WTC11 (cell line): ENCODE measurements at regions not wholly inside any gene's neighbourhood (a gene's known extent, or its start where the extent isn't known, plus 50 kb on each side); places are given as distances from the start of the nearest gene placed in this dataset.

Source experiments
- ATAC-seq: fragments of 200-7000 bp; cut with Tn5 transposase; 2 replicates; pipeline ENCODE4 v1.10.0; 2021; ENCODE audit warnings: mild to moderate bottlenecking, moderate library complexity
- CTCF ChIA-PET: fragments of 300-600 bp; sonication (Branson Sonifier 250); formaldehyde crosslinking; loops from one replicate; lab custom pipeline; 2021; ENCODE audit warnings: antibody characterized with exemption; lab: Charles Lee
- POLR2A ChIA-PET: fragments of 350-600 bp; sonication (Branson Sonifier 250); formaldehyde crosslinking; loops from one replicate; lab custom pipeline; 2021; ENCODE audit warnings: antibody characterized with exemption; lab: Charles Lee
- DNase-seq: peaks from one replicate; pipeline ENCODE4 v3.0.0; 2021; ENCODE audit warnings: low spot score
- H3K27ac Mint-ChIP-seq: 2 replicates; pipeline ENCODE4 v1.8.0; 2021; ENCODE audit warnings: mixed read lengths
- H3K27me3 Mint-ChIP-seq: 2 replicates; pipeline ENCODE4 v1.8.0; 2021; ENCODE audit warnings: low read depth, mild to moderate bottlenecking, moderate library complexity, mixed read lengths
- H3K36me3 Mint-ChIP-seq: 2 replicates; pipeline ENCODE4 v1.8.0; 2021; ENCODE audit warnings: mixed read lengths
- H3K4me1 Mint-ChIP-seq: 2 replicates; pipeline ENCODE4 v1.8.0; 2022; ENCODE audit warnings: mixed read lengths
- H3K4me3 Mint-ChIP-seq: 2 replicates; pipeline ENCODE4 v1.8.0; 2021; ENCODE audit warnings: mild to moderate bottlenecking, moderate library complexity, mixed read lengths
- H3K9me3 Mint-ChIP-seq: 2 replicates; pipeline ENCODE4 v1.8.0; 2021; ENCODE audit warnings: mixed read lengths
- ATF1 ChIP-seq: sonication (generic); formaldehyde crosslinking; IDR thresholded peaks from 2 replicates; pipeline ENCODE4 v1.8.1; 2023; ENCODE audit warnings: mild to moderate bottlenecking, moderate library complexity, missing genetic modification reagents
- CREB1 ChIP-seq: sonication (generic); formaldehyde crosslinking; IDR thresholded peaks from 2 replicates; pipeline ENCODE4 v1.8.0; 2023; ENCODE audit warnings: mild to moderate bottlenecking, missing genetic modification reagents
- ELF4 ChIP-seq: sonication (generic); formaldehyde crosslinking; IDR thresholded peaks from 2 replicates; pipeline ENCODE4 v1.8.1; 2022; ENCODE audit warnings: low read depth, mild to moderate bottlenecking, moderate library complexity, missing genetic modification reagents
- ESRRA ChIP-seq: sonication (generic); formaldehyde crosslinking; IDR thresholded peaks from 2 replicates; pipeline ENCODE4 v1.8.1; 2022; ENCODE audit warnings: mild to moderate bottlenecking, missing genetic modification reagents, borderline replicate concordance
- FOXK1 ChIP-seq: sonication (generic); formaldehyde crosslinking; IDR thresholded peaks from 2 replicates; pipeline ENCODE4 v1.8.0; 2022; ENCODE audit warnings: mild to moderate bottlenecking, moderate library complexity, missing genetic modification reagents
- GRHL2 ChIP-seq: fragments of 250-450 bp; sonication (Bioruptor Pico); IDR thresholded peaks from 2 replicates; pipeline ENCODE4 v1.8.0; 2022; ENCODE audit warnings: mild to moderate bottlenecking, moderate library complexity; ENCODE audit not compliant: insufficient replicate concordance, severe bottlenecking
- MYBL2 ChIP-seq: sonication (generic); formaldehyde crosslinking; IDR thresholded peaks from 2 replicates; pipeline ENCODE4 v1.8.1; 2023; ENCODE audit warnings: mild to moderate bottlenecking, moderate library complexity, missing genetic modification reagents
- NFE2L1 ChIP-seq: sonication (generic); formaldehyde crosslinking; IDR thresholded peaks from 2 replicates; pipeline ENCODE4 v1.8.1; 2023; ENCODE audit warnings: missing genetic modification reagents
- NFYB ChIP-seq: sonication (generic); formaldehyde crosslinking; conservative IDR thresholded peaks from 2 replicates; pipeline ENCODE4 v1.8.0; 2022; ENCODE audit warnings: low read depth, missing genetic modification reagents
- NR2C2 ChIP-seq: sonication (generic); formaldehyde crosslinking; IDR thresholded peaks from 2 replicates; pipeline ENCODE4 v1.8.0; 2022; ENCODE audit warnings: mild to moderate bottlenecking, missing genetic modification reagents
- OVOL2 ChIP-seq: fragments of 250-450 bp; sonication (Bioruptor Pico); IDR thresholded peaks from 2 replicates; pipeline ENCODE4 v1.9.0; 2021; ENCODE audit warnings: mild to moderate bottlenecking, borderline replicate concordance
- PRRX2 ChIP-seq: fragments of 250-450 bp; sonication (Bioruptor Pico); IDR thresholded peaks from 2 replicates; pipeline ENCODE4 v1.8.0; 2021; ENCODE audit warnings: mild to moderate bottlenecking
- RORB ChIP-seq: fragments of 250-450 bp; sonication (Bioruptor Pico); IDR thresholded peaks from 2 replicates; pipeline ENCODE4 v1.9.0; 2021; ENCODE audit warnings: mild to moderate bottlenecking
- SP1 ChIP-seq: sonication (generic); formaldehyde crosslinking; conservative IDR thresholded peaks from 2 replicates; pipeline ENCODE4 v1.8.1; 2022; ENCODE audit warnings: missing genetic modification reagents
- TF ChIP-seq, protein P1 (sequence below): sonication (generic); formaldehyde crosslinking; IDR thresholded peaks from 2 replicates; pipeline ENCODE4 v1.8.1; 2023; ENCODE audit warnings: mild to moderate bottlenecking, missing genetic modification reagents
- TF ChIP-seq, protein P2 (sequence below): fragments of 250-450 bp; sonication (Bioruptor Pico); IDR thresholded peaks from 2 replicates; pipeline ENCODE4 v1.9.0; 2021; ENCODE audit warnings: mild to moderate bottlenecking
- TF ChIP-seq, protein P3 (sequence below): sonication (generic); formaldehyde crosslinking; IDR thresholded peaks from 2 replicates; pipeline ENCODE4 v1.8.1; 2022; ENCODE audit warnings: mild to moderate bottlenecking, moderate library complexity, missing genetic modification reagents
- TF ChIP-seq, protein P4 (sequence below): sonication (generic); formaldehyde crosslinking; IDR thresholded peaks from 2 replicates; pipeline ENCODE4 v1.8.1; 2023; ENCODE audit warnings: mild to moderate bottlenecking, missing genetic modification reagents
- TF ChIP-seq, protein P5 (sequence below): sonication (generic); formaldehyde crosslinking; IDR thresholded peaks from 2 replicates; pipeline ENCODE4 v1.8.0; 2023; ENCODE audit warnings: missing genetic modification reagents, mild to moderate bottlenecking, borderline replicate concordance

DNA sequence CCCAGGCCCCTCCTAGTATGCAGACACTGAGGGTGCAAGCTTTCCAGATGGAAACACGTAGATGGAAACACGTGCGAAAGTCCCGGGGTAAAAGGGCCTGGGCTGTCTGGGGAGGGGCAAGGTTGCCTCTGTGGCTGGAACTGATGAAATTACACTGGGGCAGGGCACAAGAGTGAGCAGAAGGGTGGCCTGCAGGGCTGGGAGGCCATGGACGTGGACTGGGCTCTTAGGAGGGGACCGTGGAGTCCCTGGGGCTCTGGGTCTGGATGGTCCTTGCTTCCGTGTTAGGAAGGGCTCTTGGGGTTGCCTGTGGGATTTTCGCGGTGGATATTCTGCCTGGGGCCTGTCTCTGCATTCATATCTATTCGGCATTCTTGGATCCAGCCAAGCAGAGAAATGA lies 63.3 kb downstream of the IRX1 start:
- ATAC-seq (no peak), DNase-seq (no peak)
- H3K36me3 Mint-ChIP-seq = no peaks in the 10 kb centered on the region
- ChIA-PET CTCF (no interaction called here), POLR2A (no interaction called here)
- TF ChIP-seq CREB1 = no peak
- TF ChIP-seq MYBL2 (CRISPR knock-in tag) = no peak
- no peak for TF ChIP-seq ELF4 (CRISPR knock-in tag)
- TF ChIP-seq NFYB (CRISPR knock-in tag) = no peak
- TF ChIP-seq FOXK1 (CRISPR knock-in tag) = no peak
- no peaks in the 10 kb centered on the region for H3K4me1 Mint-ChIP-seq
- no peaks in the 10 kb centered on the region for H3K27me3 Mint-ChIP-seq
- no peak overlapping the region for H3K4me3 Mint-ChIP-seq
- no peak overlapping the region for H3K27ac Mint-ChIP-seq
- peaks cover 3% of the 10 kb centered on the region for H3K9me3 Mint-ChIP-seq

DNA sequence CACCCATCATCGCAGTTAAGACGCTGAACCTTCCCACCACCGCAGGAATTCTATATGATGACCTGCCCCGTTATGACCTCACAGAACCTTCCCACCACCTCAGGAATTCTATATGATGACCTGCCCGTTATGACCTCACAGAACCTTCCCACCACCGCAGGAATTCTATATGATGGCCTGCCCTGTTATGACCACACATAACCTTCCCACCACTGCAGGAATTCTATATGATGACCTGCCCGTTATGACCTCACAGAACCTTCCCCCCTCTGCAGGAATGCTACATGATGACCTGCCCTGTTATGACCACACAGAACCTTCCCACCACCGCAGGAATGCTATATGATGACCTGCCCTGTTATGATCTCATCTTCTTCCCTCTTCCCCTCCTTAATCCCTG lies 64.3 kb downstream of the IRX1 start:
- Mint-ChIP-seq H3K27me3 (no peaks in the 10 kb centered on the region), H3K4me1 (no peaks in the 10 kb centered on the region), H3K36me3 (no peaks in the 10 kb centered on the region), H3K9me3 (peaks cover 11% of the 10 kb centered on the region), H3K27ac (no peak overlapping the region), H3K4me3 (no peak overlapping the region)
- ATAC-seq = no peak
- POLR2A ChIA-PET = no interaction called here
- CTCF ChIA-PET = no interaction called here
- no peak for DNase-seq
- TF ChIP-seq OVOL2 (CRISPR knock-in tag) = no peak
- TF ChIP-seq, protein P1, sequence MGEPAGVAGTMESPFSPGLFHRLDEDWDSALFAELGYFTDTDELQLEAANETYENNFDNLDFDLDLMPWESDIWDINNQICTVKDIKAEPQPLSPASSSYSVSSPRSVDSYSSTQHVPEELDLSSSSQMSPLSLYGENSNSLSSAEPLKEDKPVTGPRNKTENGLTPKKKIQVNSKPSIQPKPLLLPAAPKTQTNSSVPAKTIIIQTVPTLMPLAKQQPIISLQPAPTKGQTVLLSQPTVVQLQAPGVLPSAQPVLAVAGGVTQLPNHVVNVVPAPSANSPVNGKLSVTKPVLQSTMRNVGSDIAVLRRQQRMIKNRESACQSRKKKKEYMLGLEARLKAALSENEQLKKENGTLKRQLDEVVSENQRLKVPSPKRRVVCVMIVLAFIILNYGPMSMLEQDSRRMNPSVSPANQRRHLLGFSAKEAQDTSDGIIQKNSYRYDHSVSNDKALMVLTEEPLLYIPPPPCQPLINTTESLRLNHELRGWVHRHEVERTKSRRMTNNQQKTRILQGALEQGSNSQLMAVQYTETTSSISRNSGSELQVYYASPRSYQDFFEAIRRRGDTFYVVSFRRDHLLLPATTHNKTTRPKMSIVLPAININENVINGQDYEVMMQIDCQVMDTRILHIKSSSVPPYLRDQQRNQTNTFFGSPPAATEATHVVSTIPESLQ (CRISPR knock-in tag) = no peak
- no peak for TF ChIP-seq ELF4 (CRISPR knock-in tag)
- TF ChIP-seq, protein P2, sequence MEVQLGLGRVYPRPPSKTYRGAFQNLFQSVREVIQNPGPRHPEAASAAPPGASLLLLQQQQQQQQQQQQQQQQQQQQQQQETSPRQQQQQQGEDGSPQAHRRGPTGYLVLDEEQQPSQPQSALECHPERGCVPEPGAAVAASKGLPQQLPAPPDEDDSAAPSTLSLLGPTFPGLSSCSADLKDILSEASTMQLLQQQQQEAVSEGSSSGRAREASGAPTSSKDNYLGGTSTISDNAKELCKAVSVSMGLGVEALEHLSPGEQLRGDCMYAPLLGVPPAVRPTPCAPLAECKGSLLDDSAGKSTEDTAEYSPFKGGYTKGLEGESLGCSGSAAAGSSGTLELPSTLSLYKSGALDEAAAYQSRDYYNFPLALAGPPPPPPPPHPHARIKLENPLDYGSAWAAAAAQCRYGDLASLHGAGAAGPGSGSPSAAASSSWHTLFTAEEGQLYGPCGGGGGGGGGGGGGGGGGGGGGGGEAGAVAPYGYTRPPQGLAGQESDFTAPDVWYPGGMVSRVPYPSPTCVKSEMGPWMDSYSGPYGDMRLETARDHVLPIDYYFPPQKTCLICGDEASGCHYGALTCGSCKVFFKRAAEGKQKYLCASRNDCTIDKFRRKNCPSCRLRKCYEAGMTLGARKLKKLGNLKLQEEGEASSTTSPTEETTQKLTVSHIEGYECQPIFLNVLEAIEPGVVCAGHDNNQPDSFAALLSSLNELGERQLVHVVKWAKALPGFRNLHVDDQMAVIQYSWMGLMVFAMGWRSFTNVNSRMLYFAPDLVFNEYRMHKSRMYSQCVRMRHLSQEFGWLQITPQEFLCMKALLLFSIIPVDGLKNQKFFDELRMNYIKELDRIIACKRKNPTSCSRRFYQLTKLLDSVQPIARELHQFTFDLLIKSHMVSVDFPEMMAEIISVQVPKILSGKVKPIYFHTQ = no peak

DNA sequence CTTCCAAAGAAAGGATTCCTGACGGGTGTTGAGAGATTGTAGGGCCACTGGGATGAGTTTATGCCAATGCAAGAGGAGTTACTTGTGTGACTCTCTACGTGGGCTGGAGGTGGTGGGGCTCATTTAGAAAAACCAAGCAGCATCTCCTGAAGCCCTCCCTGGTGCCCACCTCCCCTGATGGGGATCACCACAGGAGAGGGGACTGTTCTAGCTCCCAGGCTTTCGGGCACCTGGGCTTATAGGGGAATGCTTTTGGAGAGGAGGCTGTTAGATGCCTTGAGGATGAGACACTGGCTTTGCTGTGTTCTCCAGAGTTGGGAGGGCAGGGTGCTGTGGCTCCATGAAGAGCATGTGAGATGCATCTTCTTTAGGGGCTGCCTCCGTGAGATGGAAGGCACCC lies 65.0 kb downstream of the IRX1 start:
- ATAC-seq (no peak), DNase-seq (no peak)
- H3K27ac Mint-ChIP-seq = no peak overlapping the region
- H3K27me3 Mint-ChIP-seq = no peaks in the 10 kb centered on the region
- H3K4me1 Mint-ChIP-seq = no peaks in the 10 kb centered on the region
- ChIA-PET POLR2A (no interaction called here), CTCF (no interaction called here)
- peaks cover 11% of the 10 kb centered on the region for H3K9me3 Mint-ChIP-seq
- no peak overlapping the region for H3K4me3 Mint-ChIP-seq
- TF ChIP-seq RORB (CRISPR knock-in tag) (no peak), NR2C2 (no peak), PRRX2 (CRISPR knock-in tag) (no peak), SP1 (no peak), FOXK1 (CRISPR knock-in tag) (no peak), ESRRA (CRISPR knock-in tag) (no peak), NFE2L1 (CRISPR knock-in tag) (no peak), GRHL2 (CRISPR knock-in tag) (no peak), ATF1 (CRISPR knock-in tag) (no peak)
- TF ChIP-seq, protein P3, sequence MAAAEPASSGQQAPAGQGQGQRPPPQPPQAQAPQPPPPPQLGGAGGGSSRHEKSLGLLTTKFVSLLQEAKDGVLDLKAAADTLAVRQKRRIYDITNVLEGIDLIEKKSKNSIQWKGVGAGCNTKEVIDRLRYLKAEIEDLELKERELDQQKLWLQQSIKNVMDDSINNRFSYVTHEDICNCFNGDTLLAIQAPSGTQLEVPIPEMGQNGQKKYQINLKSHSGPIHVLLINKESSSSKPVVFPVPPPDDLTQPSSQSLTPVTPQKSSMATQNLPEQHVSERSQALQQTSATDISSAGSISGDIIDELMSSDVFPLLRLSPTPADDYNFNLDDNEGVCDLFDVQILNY (CRISPR knock-in tag) = no peak
- TF ChIP-seq, protein P4, sequence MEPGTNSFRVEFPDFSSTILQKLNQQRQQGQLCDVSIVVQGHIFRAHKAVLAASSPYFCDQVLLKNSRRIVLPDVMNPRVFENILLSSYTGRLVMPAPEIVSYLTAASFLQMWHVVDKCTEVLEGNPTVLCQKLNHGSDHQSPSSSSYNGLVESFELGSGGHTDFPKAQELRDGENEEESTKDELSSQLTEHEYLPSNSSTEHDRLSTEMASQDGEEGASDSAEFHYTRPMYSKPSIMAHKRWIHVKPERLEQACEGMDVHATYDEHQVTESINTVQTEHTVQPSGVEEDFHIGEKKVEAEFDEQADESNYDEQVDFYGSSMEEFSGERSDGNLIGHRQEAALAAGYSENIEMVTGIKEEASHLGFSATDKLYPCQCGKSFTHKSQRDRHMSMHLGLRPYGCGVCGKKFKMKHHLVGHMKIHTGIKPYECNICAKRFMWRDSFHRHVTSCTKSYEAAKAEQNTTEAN = no peak
- TF ChIP-seq, protein P5, sequence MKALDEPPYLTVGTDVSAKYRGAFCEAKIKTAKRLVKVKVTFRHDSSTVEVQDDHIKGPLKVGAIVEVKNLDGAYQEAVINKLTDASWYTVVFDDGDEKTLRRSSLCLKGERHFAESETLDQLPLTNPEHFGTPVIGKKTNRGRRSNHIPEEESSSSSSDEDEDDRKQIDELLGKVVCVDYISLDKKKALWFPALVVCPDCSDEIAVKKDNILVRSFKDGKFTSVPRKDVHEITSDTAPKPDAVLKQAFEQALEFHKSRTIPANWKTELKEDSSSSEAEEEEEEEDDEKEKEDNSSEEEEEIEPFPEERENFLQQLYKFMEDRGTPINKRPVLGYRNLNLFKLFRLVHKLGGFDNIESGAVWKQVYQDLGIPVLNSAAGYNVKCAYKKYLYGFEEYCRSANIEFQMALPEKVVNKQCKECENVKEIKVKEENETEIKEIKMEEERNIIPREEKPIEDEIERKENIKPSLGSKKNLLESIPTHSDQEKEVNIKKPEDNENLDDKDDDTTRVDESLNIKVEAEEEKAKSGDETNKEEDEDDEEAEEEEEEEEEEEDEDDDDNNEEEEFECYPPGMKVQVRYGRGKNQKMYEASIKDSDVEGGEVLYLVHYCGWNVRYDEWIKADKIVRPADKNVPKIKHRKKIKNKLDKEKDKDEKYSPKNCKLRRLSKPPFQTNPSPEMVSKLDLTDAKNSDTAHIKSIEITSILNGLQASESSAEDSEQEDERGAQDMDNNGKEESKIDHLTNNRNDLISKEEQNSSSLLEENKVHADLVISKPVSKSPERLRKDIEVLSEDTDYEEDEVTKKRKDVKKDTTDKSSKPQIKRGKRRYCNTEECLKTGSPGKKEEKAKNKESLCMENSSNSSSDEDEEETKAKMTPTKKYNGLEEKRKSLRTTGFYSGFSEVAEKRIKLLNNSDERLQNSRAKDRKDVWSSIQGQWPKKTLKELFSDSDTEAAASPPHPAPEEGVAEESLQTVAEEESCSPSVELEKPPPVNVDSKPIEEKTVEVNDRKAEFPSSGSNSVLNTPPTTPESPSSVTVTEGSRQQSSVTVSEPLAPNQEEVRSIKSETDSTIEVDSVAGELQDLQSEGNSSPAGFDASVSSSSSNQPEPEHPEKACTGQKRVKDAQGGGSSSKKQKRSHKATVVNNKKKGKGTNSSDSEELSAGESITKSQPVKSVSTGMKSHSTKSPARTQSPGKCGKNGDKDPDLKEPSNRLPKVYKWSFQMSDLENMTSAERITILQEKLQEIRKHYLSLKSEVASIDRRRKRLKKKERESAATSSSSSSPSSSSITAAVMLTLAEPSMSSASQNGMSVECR (CRISPR knock-in tag) = no peak
- no peaks in the 10 kb centered on the region for H3K36me3 Mint-ChIP-seq
